ENCODE measurements at regions not wholly inside any gene's neighbourhood (a gene's known extent, or its start where the extent isn't known, plus 50 kb on each side); places are given as distances from the start of the nearest gene placed in this dataset.
"Not testable (repeated sequence)": the region's sequence is repeated elsewhere in the genome, so short reads cannot be mapped to it uniquely, and the experiment has no call there.

- DNase-seq (ENCODE audit: low read depth), result no peak
Observed at GRCh38 chr7:81187753-81188152, 268.9 kb upstream of the SEMA3C start.

GRCh38 chr7:81186691-81187090, 267.8 kb upstream of the SEMA3C start:
- peak; percentile 27 for DNase-seq (ENCODE audit: low read depth)

- DNase-seq (ENCODE audit: low read depth), result no peak
Observed at GRCh38 chr7:81185072-81185471, 266.2 kb upstream of the SEMA3C start.

- DNase-seq (ENCODE audit: low read depth), result no peak
Observed at GRCh38 chr7:81183326-81183725, 264.5 kb upstream of the SEMA3C start.

GRCh38 chr7:81182056-81182455, 263.2 kb upstream of the SEMA3C start:
- DNase-seq (ENCODE audit: low read depth), result not testable (repeated sequence)

- DNase-seq (ENCODE audit: low read depth), result peak; percentile 37
Observed at GRCh38 chr7:81181066-81181465, 262.2 kb upstream of the SEMA3C start.

DNA sequence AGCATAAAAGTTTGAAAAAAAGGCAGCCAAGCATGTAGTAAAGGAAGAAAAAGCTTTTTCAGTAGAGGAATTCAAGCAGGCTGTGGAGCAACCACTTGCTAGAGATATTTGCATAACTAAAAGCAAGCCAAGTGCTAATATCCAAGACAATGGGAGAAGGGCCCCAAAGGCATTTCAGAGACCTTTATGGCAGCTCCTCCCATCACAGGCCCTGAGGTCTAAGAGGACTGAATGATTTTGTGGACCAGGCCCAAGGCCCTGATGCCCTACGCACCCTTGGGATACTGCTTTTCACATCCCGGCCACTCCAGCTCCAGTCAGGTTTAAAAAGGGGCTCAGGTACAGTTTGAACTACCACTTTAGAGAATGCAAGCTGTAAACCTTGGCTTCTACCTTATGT, 261.7 kb upstream of the SEMA3C start:
- DNase-seq (ENCODE audit: low read depth), result no peak

GRCh38 chr7:81175275-81175940, 256.6 kb upstream of the SEMA3C start:
- peak; percentile 17 for DNase-seq (ENCODE audit: low read depth)

DNA sequence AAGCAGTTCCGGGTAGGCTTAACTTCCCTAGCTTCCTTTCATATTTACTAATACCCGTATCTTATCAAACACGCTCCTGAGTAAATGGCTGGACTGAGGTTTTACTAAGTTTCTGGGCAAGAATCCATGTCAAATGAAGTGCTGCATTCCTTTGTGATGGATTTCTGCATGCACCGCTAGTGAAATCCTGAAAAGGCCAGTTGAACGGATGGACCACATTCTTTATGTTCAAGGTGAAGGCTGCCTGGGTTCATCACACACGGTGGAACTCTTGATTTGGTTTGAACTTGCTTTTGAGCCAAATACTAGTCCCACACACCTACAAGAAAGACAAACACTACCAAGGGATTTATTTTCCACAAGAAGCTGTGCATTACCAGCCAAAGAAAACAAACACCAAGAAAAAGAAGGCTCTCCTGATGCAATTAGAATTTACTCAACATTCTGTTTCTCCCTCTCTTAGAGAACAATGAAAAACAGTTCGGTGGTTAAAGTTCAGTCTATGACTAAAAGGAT, 255.0 kb upstream of the SEMA3C start:
- DNase-seq (ENCODE audit: low read depth), result peak; percentile 43

DNA sequence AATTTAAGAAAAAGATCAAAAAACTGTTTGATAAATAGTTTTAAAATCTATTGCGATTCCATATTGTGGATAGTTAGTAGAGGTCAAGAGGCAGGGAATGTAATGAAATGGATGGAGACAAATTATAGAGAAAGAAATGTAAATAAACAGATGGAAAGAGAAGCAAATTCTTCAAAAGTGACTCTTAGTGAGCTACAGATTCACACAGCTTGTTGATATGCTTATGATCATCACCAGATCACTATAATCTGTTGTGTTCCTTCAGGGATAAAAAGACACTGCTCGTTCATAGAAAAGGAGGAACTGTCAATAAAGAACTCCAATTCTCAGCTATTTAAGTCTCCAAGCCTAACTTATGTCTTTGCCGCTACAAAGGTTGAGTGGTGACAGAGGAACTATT, 251.4 kb upstream of the SEMA3C start:
- no peak for DNase-seq (ENCODE audit: low read depth)

GRCh38 chr7:81167934-81168333, 249.1 kb upstream of the SEMA3C start:
- DNase-seq (ENCODE audit: low read depth), result no peak

DNA sequence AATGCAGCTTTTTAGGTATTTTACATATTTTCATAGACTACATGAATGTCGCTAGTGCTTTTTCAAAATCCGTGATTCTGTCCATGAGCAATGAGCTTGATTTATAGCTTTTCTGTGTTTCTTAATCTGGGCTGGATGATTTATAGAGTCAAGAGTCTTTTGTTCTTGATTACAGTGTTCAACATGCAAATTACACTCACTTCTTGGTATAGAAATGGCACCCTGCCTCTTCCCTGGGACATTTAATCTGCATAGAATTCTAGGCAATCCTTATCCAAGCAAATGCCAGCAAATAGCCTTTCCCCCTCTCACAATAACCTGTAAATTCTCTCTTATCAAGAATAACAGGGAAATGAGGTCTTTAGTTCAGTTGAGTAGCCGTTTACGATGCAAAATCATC, 246.2 kb upstream of the SEMA3C start:
- DNase-seq (ENCODE audit: low read depth), result no peak

GRCh38 chr7:81162771-81163525, 244.1 kb upstream of the SEMA3C start:
- DNase-seq (ENCODE audit: low read depth), result peak; percentile 65

DNA sequence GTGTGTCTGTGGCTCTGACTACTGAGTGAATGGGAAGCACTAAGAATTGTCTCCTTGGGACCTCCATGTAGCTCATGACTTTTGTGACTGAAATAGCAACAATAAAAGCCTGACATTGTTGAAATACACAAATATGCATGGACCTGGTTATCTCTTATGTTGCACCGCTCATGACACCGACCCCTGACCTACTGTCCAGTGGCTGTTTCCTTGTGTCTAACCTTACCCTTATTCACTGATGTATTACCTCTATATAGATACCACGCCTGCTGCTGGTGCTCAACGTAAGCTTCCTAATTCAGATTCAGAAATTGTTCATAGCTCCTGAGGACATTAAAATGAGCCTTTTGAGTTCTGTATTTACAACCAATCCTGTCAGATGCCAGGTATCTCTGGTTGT, 243.4 kb upstream of the SEMA3C start:
- DNase-seq (ENCODE audit: low read depth), result no peak

- peak; percentile 99 for DNase-seq (ENCODE audit: low read depth)
Observed at GRCh38 chr7:81161451-81162075, 242.7 kb upstream of the SEMA3C start.

GRCh38 chr7:81159402-81159801, 240.6 kb upstream of the SEMA3C start:
- DNase-seq (ENCODE audit: low read depth), result peak; percentile 77

- no peak for DNase-seq (ENCODE audit: low read depth)
Observed at GRCh38 chr7:81158189-81158588, 239.3 kb upstream of the SEMA3C start.

- DNase-seq (ENCODE audit: low read depth), result no peak
Observed at GRCh38 chr7:81155654-81156373, 237.0 kb upstream of the SEMA3C start.

DNA sequence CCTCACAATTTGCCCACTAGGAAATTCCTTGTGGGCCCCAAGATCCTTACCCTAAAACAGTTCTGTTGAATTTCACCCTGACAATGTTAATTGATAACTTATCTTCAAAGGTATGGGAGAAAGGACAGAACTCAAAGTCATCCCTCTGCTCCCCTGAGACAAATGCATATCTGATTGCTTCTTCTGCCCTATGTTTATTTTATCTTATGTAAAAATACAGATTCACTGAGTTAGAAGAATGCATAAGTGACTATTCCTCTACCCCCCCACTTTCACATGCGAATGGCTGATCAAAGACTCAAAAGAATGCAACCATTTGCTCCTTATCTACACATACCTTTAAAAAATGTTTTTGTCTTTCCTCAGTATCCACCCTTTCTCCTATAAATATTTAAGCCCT, 235.7 kb upstream of the SEMA3C start:
- DNase-seq (ENCODE audit: low read depth), result no peak

GRCh38 chr7:81152925-81153324, 234.1 kb upstream of the SEMA3C start:
- DNase-seq (ENCODE audit: low read depth), result not testable (repeated sequence)

DNA sequence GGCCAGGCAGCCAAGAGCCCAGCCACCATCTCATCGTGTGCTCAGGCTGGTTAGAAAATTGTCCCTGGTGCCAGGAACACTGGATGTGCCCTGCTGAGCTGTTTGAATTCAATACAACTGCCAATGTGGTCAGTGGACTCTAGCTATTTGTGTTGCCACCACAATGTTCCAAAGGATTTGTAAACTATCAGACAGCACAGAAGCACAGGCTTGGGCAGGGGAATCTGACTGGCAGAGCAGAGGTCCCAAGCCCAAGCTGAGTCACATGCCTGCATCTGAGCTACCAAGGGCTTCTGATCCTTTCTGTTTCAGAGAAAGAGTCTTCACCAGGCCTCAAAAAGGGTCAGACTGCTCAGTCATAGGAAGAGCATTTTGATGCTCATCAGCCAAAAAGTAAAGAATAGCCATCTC, 232.1 kb upstream of the SEMA3C start:
- peak; percentile 96 for DNase-seq (ENCODE audit: low read depth)

DNA sequence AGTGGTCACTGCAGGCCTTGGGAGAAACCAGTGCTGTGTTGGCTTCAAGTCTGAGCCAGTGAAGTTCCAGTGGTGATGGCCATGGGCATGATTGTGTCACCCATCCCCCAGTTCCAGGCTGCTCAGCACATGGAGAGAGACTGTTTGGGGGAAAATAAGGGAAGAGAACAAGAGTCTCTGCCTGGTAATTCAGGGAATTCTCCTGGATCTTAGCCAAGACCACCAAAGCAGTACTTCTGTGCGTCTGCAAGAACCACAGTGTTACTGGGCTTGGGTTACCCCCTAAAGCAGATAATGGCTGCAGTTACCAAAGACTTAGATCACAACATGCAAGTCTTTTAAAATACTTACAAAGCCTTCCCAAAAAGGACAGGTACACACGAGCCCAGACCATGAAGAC, 225.0 kb upstream of the SEMA3C start:
- DNase-seq (ENCODE audit: low read depth), result no peak

Measured in myocyte (in vitro differentiated cells).